RCC 7860 (cell line): ENCODE measurements at regions not wholly inside any gene's neighbourhood (a gene's known extent, or its start where the extent isn't known, plus 50 kb on each side); places are given as distances from the start of the nearest gene placed in this dataset.
A peak's percentile ranks its signal among the peaks of the same experiment; 100 is the strongest.
"Not testable (repeated sequence)": the region's sequence is repeated elsewhere in the genome, so short reads cannot be mapped to it uniquely, and the experiment has no call there.

Experiments used
- DNase-seq: peaks from one replicate; pipeline ENCODE4 v3.0.0-alpha.2; 2015; ENCODE audit warnings: low spot score
- FAIRE-seq: peaks from 2 replicates; lab custom pipeline; 2012; peaks lifted over from hg19 to GRCh38; lab: Jason Lieb, UNC

- DNase-seq, result no peak
- FAIRE-seq, result no peak
Measured at GRCh38 chr4:159906051-159906450, 803.2 kb downstream of the RAPGEF2 start.

GRCh38 chr4:159906517-159906916 is 803.6 kb downstream of the RAPGEF2 start:
- DNase-seq (no peak), FAIRE-seq (no peak)

GRCh38 chr4:159910721-159911120 is 807.8 kb downstream of the RAPGEF2 start:
- FAIRE-seq, result no peak
- DNase-seq, result no peak

- DNase-seq (no peak), FAIRE-seq (no peak)
Measured at GRCh38 chr4:159922119-159922518, 819.2 kb downstream of the RAPGEF2 start.

- no peak for DNase-seq
- no peak for FAIRE-seq
Measured at GRCh38 chr4:159925770-159926169, 822.9 kb downstream of the RAPGEF2 start.

GRCh38 chr4:159926871-159927270 is 824.0 kb downstream of the RAPGEF2 start:
- DNase-seq (peak; percentile 32), FAIRE-seq (no peak)

DNA sequence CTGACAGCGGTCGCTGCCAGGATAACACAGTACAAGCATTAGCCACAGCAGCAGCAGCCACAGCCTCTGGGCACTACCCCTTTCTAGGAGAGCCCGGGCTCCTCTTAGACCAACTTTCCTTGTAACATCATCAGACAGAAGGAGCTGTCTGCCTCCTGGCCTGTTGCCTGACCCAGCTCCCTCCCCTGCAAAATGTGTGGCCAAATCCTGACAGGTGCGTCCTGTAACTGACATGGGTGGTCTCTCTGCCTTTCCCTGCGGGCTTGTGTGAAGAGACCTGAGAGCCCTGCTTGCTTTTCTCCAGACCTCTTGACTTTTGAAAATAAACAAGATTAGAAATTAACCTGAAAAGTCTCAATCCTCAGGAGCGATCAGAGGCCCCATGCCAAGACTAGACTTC is 824.9 kb downstream of the RAPGEF2 start:
- no peak for DNase-seq
- no peak for FAIRE-seq

DNA sequence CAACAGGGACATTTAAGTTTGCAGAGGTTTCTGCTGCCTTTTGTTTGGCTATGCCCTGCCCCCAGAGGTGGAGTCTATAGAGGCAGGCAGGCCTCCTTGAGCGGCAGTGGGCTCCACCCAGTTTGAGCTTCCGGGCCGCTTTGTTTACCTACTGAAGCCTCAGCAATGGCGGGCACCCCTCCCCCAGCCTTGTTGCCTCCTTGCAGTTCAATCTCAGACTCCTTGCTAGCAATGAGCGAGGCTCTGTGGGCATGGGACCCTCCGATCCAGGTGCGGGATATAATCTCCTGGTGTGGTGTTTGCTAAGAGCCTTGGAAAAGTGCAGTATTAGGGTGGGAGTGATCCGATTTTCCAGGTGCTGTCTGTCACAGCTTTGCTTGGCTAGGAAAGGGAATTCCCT is 831.7 kb downstream of the RAPGEF2 start:
- DNase-seq, result not testable (repeated sequence)

DNA sequence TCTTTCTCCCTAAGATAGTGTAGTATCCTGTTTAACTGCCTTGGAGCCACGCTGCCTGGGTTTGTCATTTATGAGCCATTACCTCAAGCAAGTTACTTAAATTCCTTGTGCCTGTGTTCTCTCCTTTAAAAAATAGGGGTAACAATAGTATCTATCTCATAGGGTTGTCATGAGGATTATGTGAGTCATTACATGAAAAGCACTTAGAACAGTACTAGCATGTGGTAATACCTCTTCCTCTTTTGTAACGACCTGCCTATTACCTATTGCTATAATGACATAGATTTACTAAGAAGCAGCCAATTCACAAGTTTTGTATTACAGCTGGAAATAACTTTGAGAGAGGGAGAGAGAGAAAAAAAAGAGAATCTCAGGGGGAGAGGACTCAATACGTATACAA is 834.7 kb downstream of the RAPGEF2 start:
- DNase-seq, result no peak
- FAIRE-seq, result no peak

More for the DNA sequence above, 831.7 kb downstream of the RAPGEF2 start:
- not testable (repeated sequence) for FAIRE-seq

DNA sequence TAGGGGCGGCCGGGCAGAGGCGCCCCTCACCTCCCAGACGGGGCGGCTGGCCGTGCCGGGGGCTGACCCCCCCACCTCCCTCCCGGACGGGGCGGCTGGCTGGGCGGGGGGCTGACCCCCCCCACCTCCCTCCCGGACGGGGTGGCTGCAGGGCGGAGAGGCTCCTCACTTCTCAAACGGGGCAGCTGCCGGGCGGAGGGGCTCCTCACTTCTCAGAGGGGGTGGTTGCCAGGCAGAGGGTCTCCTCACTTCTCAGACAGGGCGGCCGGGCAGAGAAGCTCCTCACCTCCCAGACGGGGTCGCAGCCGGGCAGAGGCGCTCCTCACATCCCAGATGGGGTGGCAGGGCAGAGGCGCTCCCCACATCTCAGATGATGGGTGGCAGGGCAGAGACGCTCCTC is 836.8 kb downstream of the RAPGEF2 start:
- DNase-seq, FAIRE-seq: not testable (repeated sequence)

DNA sequence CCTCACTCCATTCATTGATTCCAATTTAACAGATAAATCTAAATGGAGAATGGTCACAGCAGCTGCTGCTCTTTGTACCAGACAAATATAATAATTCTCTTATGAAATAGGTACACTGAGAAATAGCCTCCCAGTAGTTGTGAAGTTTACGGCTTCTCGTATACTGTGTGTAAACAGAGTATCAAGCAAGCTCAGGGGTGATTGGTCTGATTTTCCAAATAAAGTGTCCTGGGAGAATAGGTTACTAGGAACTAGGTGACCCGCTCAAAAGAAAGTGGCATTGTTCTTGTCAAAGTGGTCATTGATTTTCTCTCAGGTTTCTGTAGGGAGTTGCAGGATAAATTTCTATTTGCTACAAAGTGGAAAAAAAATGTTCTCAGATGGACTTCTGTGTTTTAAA is 838.2 kb downstream of the RAPGEF2 start:
- no peak for FAIRE-seq
- no peak for DNase-seq

DNA sequence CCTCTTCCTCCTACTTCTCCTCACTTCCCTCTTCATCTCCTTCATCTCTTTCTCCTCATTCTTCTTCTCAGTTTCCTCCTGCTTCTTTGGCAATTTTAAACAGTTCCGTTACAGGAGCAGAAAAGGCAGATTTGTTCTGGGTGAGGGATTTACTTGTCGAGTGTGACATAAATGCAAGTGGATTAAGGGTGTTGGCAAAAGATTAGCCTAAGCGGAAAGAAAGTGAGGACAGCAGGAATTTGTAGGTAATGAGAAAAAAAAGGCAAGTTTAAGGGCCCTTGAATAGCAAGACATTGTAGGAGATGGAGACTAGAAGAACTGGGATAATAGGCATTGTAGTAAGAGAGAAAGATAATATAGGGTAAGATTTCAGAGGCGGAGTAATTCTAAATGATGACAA is 841.6 kb downstream of the RAPGEF2 start:
- FAIRE-seq (no peak), DNase-seq (no peak)

GRCh38 chr4:159946983-159947615 is 844.2 kb downstream of the RAPGEF2 start:
- FAIRE-seq (peak; percentile 48), DNase-seq (peak; percentile 44)

DNA sequence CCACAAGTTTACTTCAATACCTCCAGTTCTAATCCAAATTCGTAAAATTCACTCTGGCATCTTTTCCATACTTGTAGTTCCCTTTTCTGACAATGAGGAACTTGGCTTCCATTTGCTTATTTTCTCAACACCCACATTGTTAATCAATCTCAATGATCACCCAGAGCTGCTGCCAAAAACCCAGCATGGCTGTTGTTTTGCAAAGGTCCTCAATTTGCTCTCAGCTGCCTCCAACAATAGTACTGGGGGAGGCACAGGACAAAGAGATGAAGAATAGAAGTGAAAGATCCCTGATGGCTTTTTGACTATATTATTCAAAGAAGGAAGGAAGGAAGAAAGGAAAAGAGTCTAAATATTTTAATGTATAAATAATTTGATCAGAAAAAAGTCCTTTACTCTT is 847.8 kb downstream of the RAPGEF2 start:
- DNase-seq, result no peak
- FAIRE-seq, result no peak

- FAIRE-seq, result no peak
- DNase-seq, result no peak
Measured at GRCh38 chr4:159966746-159967145, 863.9 kb downstream of the RAPGEF2 start.

DNA sequence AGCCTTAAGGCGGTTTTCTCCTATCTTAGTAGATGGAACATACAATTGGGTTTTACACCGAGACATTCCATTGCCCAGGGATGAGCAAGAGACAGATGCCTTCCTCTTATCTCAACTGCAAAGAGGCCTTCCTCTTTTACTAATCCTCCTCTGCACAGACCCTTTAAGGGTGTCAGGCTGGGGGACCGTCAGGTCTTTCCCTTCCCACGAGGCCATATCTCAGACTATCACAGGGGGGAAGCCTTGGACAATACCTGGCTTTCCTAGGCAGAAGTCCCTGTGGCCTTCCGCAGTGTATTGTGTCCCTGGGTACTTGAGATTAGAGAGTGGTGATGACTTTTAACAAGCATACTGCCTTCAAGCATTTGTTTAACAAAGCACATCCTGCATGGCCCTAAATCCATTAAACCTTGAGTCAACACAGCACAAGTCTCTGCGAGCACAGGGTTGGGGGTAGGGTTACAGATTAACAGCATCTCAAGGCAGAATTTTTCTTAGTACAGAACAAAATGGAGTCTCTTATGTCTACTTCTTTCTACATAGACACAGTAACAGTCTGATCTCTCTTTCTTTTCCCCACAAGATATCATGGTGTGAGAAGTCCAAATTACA is 874.1 kb downstream of the RAPGEF2 start:
- DNase-seq, FAIRE-seq: not testable (repeated sequence)

- DNase-seq (no peak), FAIRE-seq (no peak)
Measured at GRCh38 chr4:159977907-159978617, 875.2 kb downstream of the RAPGEF2 start.

GRCh38 chr4:159979351-159979750 is 876.5 kb downstream of the RAPGEF2 start:
- DNase-seq (no peak), FAIRE-seq (no peak)

GRCh38 chr4:159979953-159980352 is 877.1 kb downstream of the RAPGEF2 start:
- no peak for FAIRE-seq
- no peak for DNase-seq

DNA sequence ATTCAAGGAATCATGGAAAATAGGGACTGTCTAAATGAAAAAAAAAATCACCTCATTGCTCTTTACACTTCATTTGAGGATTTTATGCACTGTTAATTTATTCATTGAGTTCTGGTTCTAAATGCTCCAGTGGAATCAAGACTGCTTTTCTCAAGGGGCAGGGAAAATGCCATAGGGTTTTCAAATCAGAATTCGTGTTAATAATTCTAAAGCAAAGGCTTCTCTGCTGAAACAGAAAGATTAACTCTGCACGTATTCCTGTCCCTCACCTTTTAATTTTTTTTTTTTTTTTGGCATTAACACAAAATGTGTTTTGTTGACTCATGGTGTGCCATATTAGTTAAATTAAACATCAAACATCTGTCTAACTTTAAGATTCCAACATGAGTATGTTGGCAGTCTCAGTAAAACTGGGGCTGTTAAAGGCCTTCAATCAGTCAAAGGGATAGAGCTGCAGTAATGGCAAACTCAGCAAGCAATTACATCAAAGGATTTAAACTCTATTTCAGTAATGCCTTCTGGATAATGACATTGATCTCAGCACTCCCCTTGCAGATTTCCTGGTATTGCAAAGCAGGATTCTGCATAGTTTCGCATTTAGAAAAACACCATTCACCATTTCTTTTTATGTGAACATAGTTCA is 878.1 kb downstream of the RAPGEF2 start:
- FAIRE-seq (no peak), DNase-seq (no peak)

GRCh38 chr4:159981469-159981856 is 878.6 kb downstream of the RAPGEF2 start:
- DNase-seq (no peak), FAIRE-seq (no peak)

GRCh38 chr4:159983082-159983481 is 880.2 kb downstream of the RAPGEF2 start:
- FAIRE-seq, result no peak
- no peak for DNase-seq
